ENCODE measurements at regions not wholly inside any gene's neighbourhood (a gene's known extent, or its start where the extent isn't known, plus 50 kb on each side); places are given as distances from the start of the nearest gene placed in this dataset.
"Not testable (repeated sequence)": the region's sequence is repeated elsewhere in the genome, so short reads cannot be mapped to it uniquely, and the experiment has no call there.

- in situ Hi-C loops (cut with HindIII; ENCODE audit: low pct_ligation_motif_present, low pct_unique_long_range_greater_than_20kb, low sequenced_read_pairs), result no loop called here
- DNase-seq, result no peak
Measured at GRCh38 chr9:31124389-31124788, 1260.1 kb upstream of the ACO1 start.

GRCh38 chr9:31135567-31135966 is 1248.9 kb upstream of the ACO1 start:
- no peak for DNase-seq
- in situ Hi-C loops (cut with HindIII; ENCODE audit: low pct_ligation_motif_present, low pct_unique_long_range_greater_than_20kb, low sequenced_read_pairs), result no loop called here

GRCh38 chr9:31136524-31136923 is 1247.9 kb upstream of the ACO1 start:
- in situ Hi-C loops (cut with HindIII; ENCODE audit: low pct_ligation_motif_present, low pct_unique_long_range_greater_than_20kb, low sequenced_read_pairs), result no loop called here
- no peak for DNase-seq

- DNase-seq, result peak; percentile 94
- in situ Hi-C loops (cut with HindIII; ENCODE audit: low pct_ligation_motif_present, low pct_unique_long_range_greater_than_20kb, low sequenced_read_pairs), result no loop called here
Measured at GRCh38 chr9:31137176-31138160, 1247.0 kb upstream of the ACO1 start.

GRCh38 chr9:31140316-31140715 is 1244.1 kb upstream of the ACO1 start:
- peak; percentile 50 for DNase-seq
- in situ Hi-C loops (cut with HindIII; ENCODE audit: low pct_ligation_motif_present, low pct_unique_long_range_greater_than_20kb, low sequenced_read_pairs), result no loop called here

GRCh38 chr9:31142456-31142855 is 1242.0 kb upstream of the ACO1 start:
- in situ Hi-C loops (cut with HindIII; ENCODE audit: low pct_ligation_motif_present, low pct_unique_long_range_greater_than_20kb, low sequenced_read_pairs), result no loop called here
- no peak for DNase-seq

- no peak for DNase-seq
- in situ Hi-C loops (cut with HindIII; ENCODE audit: low pct_ligation_motif_present, low pct_unique_long_range_greater_than_20kb, low sequenced_read_pairs), result no loop called here
Measured at GRCh38 chr9:31144614-31145013, 1239.8 kb upstream of the ACO1 start.

- in situ Hi-C loops (cut with HindIII; ENCODE audit: low pct_ligation_motif_present, low pct_unique_long_range_greater_than_20kb, low sequenced_read_pairs), result no loop called here
- no peak for DNase-seq
Measured at GRCh38 chr9:31146485-31147166, 1237.8 kb upstream of the ACO1 start.

- DNase-seq, result no peak
Measured at GRCh38 chr9:31153250-31153840, 1231.1 kb upstream of the ACO1 start.

GRCh38 chr9:31166516-31166915 is 1217.9 kb upstream of the ACO1 start:
- DNase-seq, result no peak
- in situ Hi-C loops (cut with HindIII; ENCODE audit: low pct_ligation_motif_present, low pct_unique_long_range_greater_than_20kb, low sequenced_read_pairs), result no loop called here

More at GRCh38 chr9:31153250-31153840, 1231.1 kb upstream of the ACO1 start:
- in situ Hi-C loops (cut with HindIII; ENCODE audit: low pct_ligation_motif_present, low pct_unique_long_range_greater_than_20kb, low sequenced_read_pairs), result no loop called here

GRCh38 chr9:31168161-31168560 is 1216.3 kb upstream of the ACO1 start:
- in situ Hi-C loops (cut with HindIII; ENCODE audit: low pct_ligation_motif_present, low pct_unique_long_range_greater_than_20kb, low sequenced_read_pairs), result no loop called here
- DNase-seq, result no peak

GRCh38 chr9:31174681-31175080 is 1209.8 kb upstream of the ACO1 start:
- in situ Hi-C loops (cut with HindIII; ENCODE audit: low pct_ligation_motif_present, low pct_unique_long_range_greater_than_20kb, low sequenced_read_pairs), result no loop called here
- DNase-seq, result no peak

GRCh38 chr9:31183866-31184265 is 1200.6 kb upstream of the ACO1 start:
- DNase-seq, result no peak
- in situ Hi-C loops (cut with HindIII; ENCODE audit: low pct_ligation_motif_present, low pct_unique_long_range_greater_than_20kb, low sequenced_read_pairs), result no loop called here

GRCh38 chr9:31185831-31186230 is 1198.6 kb upstream of the ACO1 start:
- peak; percentile 4 for DNase-seq
- in situ Hi-C loops (cut with HindIII; ENCODE audit: low pct_ligation_motif_present, low pct_unique_long_range_greater_than_20kb, low sequenced_read_pairs), result no loop called here

- in situ Hi-C loops (cut with HindIII; ENCODE audit: low pct_ligation_motif_present, low pct_unique_long_range_greater_than_20kb, low sequenced_read_pairs), result no loop called here
- no peak for DNase-seq
Measured at GRCh38 chr9:31188496-31188895, 1195.9 kb upstream of the ACO1 start.

GRCh38 chr9:31210978-31211570 is 1173.4 kb upstream of the ACO1 start:
- no peak for DNase-seq
- in situ Hi-C loops (cut with HindIII; ENCODE audit: low pct_ligation_motif_present, low pct_unique_long_range_greater_than_20kb, low sequenced_read_pairs), result no loop called here

GRCh38 chr9:31229976-31230375 is 1154.5 kb upstream of the ACO1 start:
- DNase-seq; in situ Hi-C loops (cut with HindIII; ENCODE audit: low pct_ligation_motif_present, low pct_unique_long_range_greater_than_20kb, low sequenced_read_pairs): not testable (repeated sequence)

- DNase-seq, result no peak
- in situ Hi-C loops (cut with HindIII; ENCODE audit: low pct_ligation_motif_present, low pct_unique_long_range_greater_than_20kb, low sequenced_read_pairs), result no loop called here
Measured at GRCh38 chr9:31232485-31232884, 1152.0 kb upstream of the ACO1 start.

GRCh38 chr9:31236344-31236743 is 1148.1 kb upstream of the ACO1 start:
- in situ Hi-C loops (cut with HindIII; ENCODE audit: low pct_ligation_motif_present, low pct_unique_long_range_greater_than_20kb, low sequenced_read_pairs), result no loop called here
- no peak for DNase-seq

Data from ACHN (cell line).